ENCODE measurements at regions not wholly inside any gene's neighbourhood (a gene's known extent, or its start where the extent isn't known, plus 50 kb on each side); places are given as distances from the start of the nearest gene placed in this dataset.

DNA sequence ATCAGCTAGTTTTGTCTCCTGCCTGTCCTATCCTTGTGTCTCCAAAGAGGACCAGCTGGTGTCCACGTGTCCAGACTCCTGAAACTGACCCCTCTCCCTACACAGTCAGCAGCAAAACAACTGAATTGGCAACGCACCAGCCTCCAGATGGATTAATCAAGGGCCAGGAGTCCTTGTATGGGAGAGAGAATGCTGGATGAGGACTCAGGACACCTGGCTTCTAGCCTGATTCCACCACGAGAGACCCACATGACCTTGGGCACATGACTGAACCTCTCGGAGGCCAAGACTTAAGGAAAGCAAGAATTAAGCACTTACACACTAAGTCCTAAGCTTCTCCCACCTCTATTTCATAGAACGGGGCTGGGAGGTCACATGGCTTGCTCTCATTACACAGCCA lies 60.4 kb upstream of the CMKLR1 start:
- H3K27ac Mint-ChIP-seq = no peak overlapping the region
- ChIA-PET CTCF (no interaction called here), POLR2A (interaction anchor here (0.5 kb wide), 1 partner anchor 1210 kb away, joined by 6 read pairs; no protein-coding TSS in a partner anchor)
- no peak overlapping the region for H3K4me3 Mint-ChIP-seq
- no peak for ATAC-seq
- H3K27me3 Mint-ChIP-seq = peaks cover 5% of the 10 kb centered on the region
- H3K9me3 Mint-ChIP-seq (ENCODE audit: low read depth) = no peaks in the 10 kb centered on the region
- no peaks in the 10 kb centered on the region for H3K36me3 Mint-ChIP-seq (ENCODE audit: low read depth)
- intact Hi-C loops (cut with DNase I, micrococcal nuclease) = no loop called here
- DNase-seq = no peak
- no peaks in the 10 kb centered on the region for H3K4me1 Mint-ChIP-seq

DNA sequence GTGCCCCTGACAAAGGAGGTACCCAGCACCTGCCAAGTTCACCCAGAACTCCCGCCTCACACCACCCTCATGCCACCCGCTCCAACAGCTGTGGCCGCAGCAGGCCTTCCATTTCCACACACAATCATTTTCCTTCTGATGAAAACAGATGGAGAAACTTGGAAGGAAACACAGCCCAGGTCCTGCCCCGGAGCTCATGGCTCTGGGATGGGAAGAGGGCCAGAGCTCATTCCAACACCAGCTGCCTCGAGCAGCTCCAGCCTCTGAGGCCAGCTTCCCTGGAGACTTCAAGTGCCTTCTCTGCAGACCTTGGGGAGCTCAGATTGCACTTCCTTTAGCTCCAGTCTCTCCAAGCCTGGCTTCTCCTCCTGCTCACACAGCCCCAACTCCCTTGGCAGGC lies 55.1 kb upstream of the CMKLR1 start:
- ChIA-PET CTCF (interaction anchor here (0.7 kb wide), 1 partner anchor 29 kb away, joined by 3 read pairs; no protein-coding TSS in a partner anchor), POLR2A (no interaction called here)
- Mint-ChIP-seq H3K36me3 (ENCODE audit: low read depth) (no peaks in the 10 kb centered on the region), H3K9me3 (ENCODE audit: low read depth) (no peaks in the 10 kb centered on the region), H3K27me3 (peaks cover 9% of the 10 kb centered on the region), H3K4me1 (no peaks in the 10 kb centered on the region), H3K27ac (no peak overlapping the region), H3K4me3 (no peak overlapping the region)
- no peak for DNase-seq
- no peak for ATAC-seq
- intact Hi-C loops (cut with DNase I, micrococcal nuclease) = no loop called here

DNA sequence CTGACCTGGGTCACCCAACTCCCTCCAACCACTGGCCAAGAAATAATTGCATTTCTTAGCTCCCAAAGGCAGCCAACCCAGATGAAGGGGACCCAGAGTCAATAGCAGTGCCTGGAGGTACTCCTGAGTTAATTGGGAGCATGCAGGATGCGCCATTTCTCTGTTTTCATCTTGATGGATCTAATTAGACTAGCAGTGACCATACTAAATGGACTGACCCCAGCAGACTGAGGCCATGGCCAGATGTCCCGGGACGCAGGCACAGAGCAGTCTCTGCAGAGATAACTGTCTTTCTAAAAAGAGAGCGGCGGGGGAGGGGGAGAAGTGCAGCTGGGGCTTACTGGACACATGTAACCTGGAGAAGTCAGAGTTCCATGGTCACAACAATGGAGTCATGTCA lies 53.2 kb upstream of the CMKLR1 start:
- H3K27ac Mint-ChIP-seq = no peak overlapping the region
- H3K27me3 Mint-ChIP-seq = peaks cover 11% of the 10 kb centered on the region
- H3K4me1 Mint-ChIP-seq = no peaks in the 10 kb centered on the region
- no peaks in the 10 kb centered on the region for H3K36me3 Mint-ChIP-seq (ENCODE audit: low read depth)
- H3K4me3 Mint-ChIP-seq = no peak overlapping the region
- no peak for ATAC-seq
- no peak for DNase-seq
- POLR2A ChIA-PET = no interaction called here
- CTCF ChIA-PET = no interaction called here
- no peaks in the 10 kb centered on the region for H3K9me3 Mint-ChIP-seq (ENCODE audit: low read depth)
- intact Hi-C loops (cut with DNase I, micrococcal nuclease) = no loop called here

DNA sequence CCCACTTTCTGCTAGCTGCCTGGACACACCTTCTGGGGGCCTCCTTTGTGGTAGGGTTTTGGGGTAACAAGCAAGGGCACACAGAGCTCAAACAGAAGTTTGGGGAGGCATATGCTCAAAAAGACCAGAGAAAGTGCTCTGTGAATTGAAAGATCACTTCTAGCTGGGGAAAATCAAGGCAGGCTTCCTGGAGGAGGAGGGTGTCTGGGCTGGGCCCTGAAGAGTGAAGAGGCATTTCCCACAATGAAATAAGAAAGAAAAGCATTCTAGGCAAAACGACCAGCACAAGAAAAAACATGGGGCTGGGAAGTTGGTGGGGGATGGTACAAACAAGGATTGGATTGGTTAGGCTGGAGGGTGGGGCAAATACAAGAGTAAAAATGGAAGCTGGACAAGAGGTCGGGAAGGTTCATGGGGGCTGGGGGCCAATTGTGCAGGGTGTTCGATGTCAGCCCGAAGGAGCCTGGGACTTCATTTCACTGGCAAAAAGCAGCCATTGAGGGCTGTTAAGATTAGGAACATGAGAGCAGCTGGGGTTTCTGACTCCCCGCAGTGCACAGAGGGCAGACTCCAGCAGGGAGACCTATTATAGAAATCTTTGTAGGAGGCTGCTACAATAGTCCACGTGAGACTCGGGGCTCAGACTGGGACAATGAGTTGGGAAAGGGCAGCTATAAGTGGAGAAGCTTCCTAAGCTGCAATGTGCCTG lies 51.5 kb upstream of the CMKLR1 start:
- peaks cover 8% of the 10 kb centered on the region for H3K27me3 Mint-ChIP-seq
- ChIA-PET POLR2A (no interaction called here), CTCF (interaction anchor here (0.6 kb wide), 1 partner anchor 604 kb away, joined by 3 read pairs; no protein-coding TSS in a partner anchor)
- H3K36me3 Mint-ChIP-seq (ENCODE audit: low read depth) = no peaks in the 10 kb centered on the region
- ATAC-seq (no peak), DNase-seq (no peak)
- intact Hi-C loops (cut with DNase I, micrococcal nuclease) = no loop called here
- H3K27ac Mint-ChIP-seq = no peak overlapping the region
- H3K4me3 Mint-ChIP-seq = no peak overlapping the region
- no peaks in the 10 kb centered on the region for H3K4me1 Mint-ChIP-seq
- H3K9me3 Mint-ChIP-seq (ENCODE audit: low read depth) = no peaks in the 10 kb centered on the region

DNA sequence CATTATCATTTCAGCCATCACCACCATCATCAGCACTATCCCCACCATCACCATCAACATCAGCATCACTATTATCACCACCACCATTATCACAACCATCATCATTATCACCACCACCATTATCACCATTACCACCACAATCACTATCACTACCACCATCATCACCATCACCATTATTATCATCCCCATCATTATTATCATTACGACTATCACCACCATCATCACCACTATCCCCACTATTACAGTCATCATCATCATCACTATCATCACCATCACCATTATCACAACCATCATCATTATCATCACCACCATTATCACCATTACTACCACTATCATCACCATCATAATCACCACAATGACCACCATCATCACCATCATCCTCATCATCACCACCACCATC lies 50.4 kb upstream of the CMKLR1 start:
- H3K27me3 Mint-ChIP-seq = peaks cover 12% of the 10 kb centered on the region

More for the DNA sequence above, 50.4 kb upstream of the CMKLR1 start:
- H3K4me3 Mint-ChIP-seq = no peak overlapping the region
- intact Hi-C loops (cut with DNase I, micrococcal nuclease) = no loop called here
- ChIA-PET CTCF (no interaction called here), POLR2A (no interaction called here)
- DNase-seq = no peak
- H3K4me1 Mint-ChIP-seq = no peaks in the 10 kb centered on the region
- no peak overlapping the region for H3K27ac Mint-ChIP-seq
- no peaks in the 10 kb centered on the region for H3K36me3 Mint-ChIP-seq (ENCODE audit: low read depth)
- ATAC-seq = no peak
- no peaks in the 10 kb centered on the region for H3K9me3 Mint-ChIP-seq (ENCODE audit: low read depth)

Measured in activated CD4-positive, alpha-beta T cell treated with anti-CD3 and anti-CD28 coated beads for 36 hours (primary cell).